ENCODE measurements at regions not wholly inside any gene's neighbourhood (a gene's known extent, or its start where the extent isn't known, plus 50 kb on each side); places are given as distances from the start of the nearest gene placed in this dataset.

DNA sequence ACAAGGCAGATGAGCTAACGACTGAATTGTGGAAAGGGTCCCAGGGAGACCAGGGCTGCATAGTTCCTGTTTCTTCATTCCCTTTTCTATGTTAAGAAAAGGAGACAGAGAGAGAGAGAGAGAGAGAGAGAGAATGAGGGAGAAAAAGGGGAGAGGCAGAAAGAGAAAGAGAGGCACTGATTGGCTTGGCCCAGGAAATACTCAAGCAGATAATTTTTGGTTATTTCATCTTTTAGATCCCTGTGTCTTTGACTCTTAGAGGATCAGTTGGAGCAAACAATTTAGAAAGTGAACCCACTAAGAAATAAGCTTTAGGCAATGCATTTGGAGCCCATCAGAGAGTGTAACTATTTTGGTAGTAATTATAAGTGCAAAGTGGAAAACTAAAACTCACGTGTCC is 103.4 kb downstream of the CEP44 start:
- no peak for TF ChIP-seq EP300 (IDR thresholded peaks at IDR 0.05)
- TF ChIP-seq, protein P1, sequence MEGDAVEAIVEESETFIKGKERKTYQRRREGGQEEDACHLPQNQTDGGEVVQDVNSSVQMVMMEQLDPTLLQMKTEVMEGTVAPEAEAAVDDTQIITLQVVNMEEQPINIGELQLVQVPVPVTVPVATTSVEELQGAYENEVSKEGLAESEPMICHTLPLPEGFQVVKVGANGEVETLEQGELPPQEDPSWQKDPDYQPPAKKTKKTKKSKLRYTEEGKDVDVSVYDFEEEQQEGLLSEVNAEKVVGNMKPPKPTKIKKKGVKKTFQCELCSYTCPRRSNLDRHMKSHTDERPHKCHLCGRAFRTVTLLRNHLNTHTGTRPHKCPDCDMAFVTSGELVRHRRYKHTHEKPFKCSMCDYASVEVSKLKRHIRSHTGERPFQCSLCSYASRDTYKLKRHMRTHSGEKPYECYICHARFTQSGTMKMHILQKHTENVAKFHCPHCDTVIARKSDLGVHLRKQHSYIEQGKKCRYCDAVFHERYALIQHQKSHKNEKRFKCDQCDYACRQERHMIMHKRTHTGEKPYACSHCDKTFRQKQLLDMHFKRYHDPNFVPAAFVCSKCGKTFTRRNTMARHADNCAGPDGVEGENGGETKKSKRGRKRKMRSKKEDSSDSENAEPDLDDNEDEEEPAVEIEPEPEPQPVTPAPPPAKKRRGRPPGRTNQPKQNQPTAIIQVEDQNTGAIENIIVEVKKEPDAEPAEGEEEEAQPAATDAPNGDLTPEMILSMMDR (IDR thresholded peaks at IDR 0.05), result no peak
- no peak for TF ChIP-seq POLR2A (IDR thresholded peaks at IDR 0.05)
- no peak for TF ChIP-seq POLR2AphosphoS5 (IDR thresholded peaks at IDR 0.05)

All from sigmoid colon (tissue), 4 donors.